Psoas muscle (tissue), 7 donors: ENCODE measurements at regions not wholly inside any gene's neighbourhood (a gene's known extent, or its start where the extent isn't known, plus 50 kb on each side); places are given as distances from the start of the nearest gene placed in this dataset.
"Not testable (repeated sequence)": the region's sequence is repeated elsewhere in the genome, so short reads cannot be mapped to it uniquely, and the experiment has no call there.

ENCODE experiments used
- ATAC-seq, 4 donors: fragments of 200-7000 bp; cut with Tn5 transposase; one replicate each; pipeline ENCODE4 v1.9.1; 2020; ENCODE audit warnings: moderate library complexity in 3 of 4, mild to moderate bottlenecking in 2 of 4
- DNase-seq, 2 donors: peaks; one replicate each; pipeline ENCODE4 v3.0.0-alpha.2; 2020
- H3K27ac ChIP-seq: fragments of 200-600 bp; one replicate; pipeline ENCODE4 v1.8.0; 2022
- H3K27me3 ChIP-seq, 3 donors: fragments of 200-600 bp in 1 of 3; one replicate each; pipeline versions ENCODE4 v1.6.1 to v1.8.0; 2013 to 2022; ENCODE audit warnings: low read length in 2 of 3, mild to moderate bottlenecking in 2 of 3, moderate library complexity in 1 of 3; ENCODE audit not compliant: insufficient read depth in 3 of 3
- H3K36me3 ChIP-seq, 2 donors: fragments of 200-600 bp in 1 of 2; one replicate each; pipeline versions ENCODE4 v1.6.1 to v1.8.0; 2013 to 2022; ENCODE audit warnings: low read depth in 1 of 2, mild to moderate bottlenecking in 1 of 2, moderate library complexity in 1 of 2; ENCODE audit not compliant: insufficient read depth in 1 of 2
- H3K4me1 ChIP-seq: fragments of 200-600 bp; one replicate; pipeline ENCODE4 v1.8.0; 2022
- H3K4me3 ChIP-seq: fragments of 200-600 bp; one replicate; pipeline ENCODE4 v1.8.0; 2022; ENCODE audit warnings: mild to moderate bottlenecking
- H3K9me3 ChIP-seq: fragments of 200-600 bp; one replicate; pipeline ENCODE4 v1.8.0; 2022
- CTCF ChIP-seq: fragments of 200-600 bp; IDR thresholded peaks from one replicate; pipeline ENCODE4 v1.8.0; 2022; ENCODE audit warnings: antibody characterized with exemption
- WGBS, 3 donors: extraction: QIAGEN DNeasy Blood & Tissue Kit; methylation state at CpG; one replicate each; pipeline versions ENCODE4 v1.1.6 to v1.1.7; 2013; 5-methylcytosine and 5-hydroxymethylcytosine counted together
- intact Hi-C, 2 donors: fragments of 100-400 bp; cut with DNase I; formaldehyde crosslinking; loops; one replicate each; pipeline versions ENCODE4 v1.11.0 to v1.14.2; 2022
- donor health status: healthy with polysubstance abuse.
- donor health status: DM: no; HTN: no; CAD: no; lungs with moderate emphysema.
- donor health status: Bipolar disorder and iron deficiency.
- donor health status: healthy.
- donor health status: DM: yes; HTN: yes; CAD: no.
- donor health status: DM: no; HTN: no; CAD: no.
- donor health status: DM: yes; HTN: yes; CAD: no.

DNA sequence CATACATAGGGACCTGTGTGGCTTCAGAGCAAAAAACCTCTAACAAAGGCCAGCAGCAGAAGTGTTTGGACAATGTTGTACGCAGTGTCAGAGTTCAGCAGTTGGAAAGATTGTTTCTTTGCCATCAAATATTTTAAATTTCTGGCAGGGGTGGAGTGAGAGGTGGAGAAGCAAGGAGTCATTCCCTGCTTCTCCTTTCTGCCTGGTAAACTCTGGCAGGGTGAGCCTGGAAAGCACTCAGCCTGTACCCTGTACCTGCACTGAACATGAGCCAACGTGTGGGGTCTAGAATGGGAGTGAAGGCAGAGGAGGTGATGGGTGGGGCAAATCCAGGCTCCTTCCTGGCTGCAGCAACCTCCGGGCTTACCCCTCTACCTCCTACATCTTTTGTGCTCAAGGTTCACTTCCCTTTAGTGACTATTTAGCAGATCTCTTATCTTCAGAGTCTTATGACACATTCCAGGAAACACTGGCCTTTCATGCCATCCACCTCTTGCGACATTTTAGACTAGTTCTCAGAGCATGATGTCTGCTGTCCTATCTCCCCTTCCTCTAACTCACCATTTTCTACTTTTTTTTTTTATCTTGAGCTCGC is 445.0 kb upstream of the PIK3R1 start:
- H3K27ac ChIP-seq = no peak overlapping the region
- TF ChIP-seq CTCF = no peak
- H3K4me3 ChIP-seq = no peak overlapping the region
- H3K36me3 ChIP-seq = no peaks in the 10 kb centered on the region
- no peaks in the 10 kb centered on the region for H3K27me3 ChIP-seq
- ATAC-seq (peak in 2 of 4 donors; percentile 10 to 29), DNase-seq (no peak)
- 72 to 81% (median 75%) methylated on average over 5 of the region's 5 CpGs for WGBS, 3 donors
- H3K4me1 ChIP-seq = peaks cover 42% of the 10 kb centered on the region
- no peaks in the 10 kb centered on the region for H3K9me3 ChIP-seq
- intact Hi-C loops = loop anchor here (5.0 to 10.0 kb wide), 3 partner anchors 37 to 276 kb away; no protein-coding TSS in a partner anchor

GRCh38 chr5:67765697-67766096 is 449.9 kb upstream of the PIK3R1 start:
- Histone ChIP-seq H3K27me3 (no peaks in the 10 kb centered on the region), H3K36me3 (no peaks in the 10 kb centered on the region), H3K9me3 (no peaks in the 10 kb centered on the region), H3K4me1 (no peaks in the 10 kb centered on the region), H3K4me3 (no peak overlapping the region), H3K27ac (no peak overlapping the region)
- ATAC-seq (no peak), DNase-seq (no peak)
- no peak for TF ChIP-seq CTCF
- intact Hi-C loops = no loop called here
- WGBS, 3 donors = 70 to 75% (median 74%) methylated on average over 2 of the region's 2 CpGs

DNA sequence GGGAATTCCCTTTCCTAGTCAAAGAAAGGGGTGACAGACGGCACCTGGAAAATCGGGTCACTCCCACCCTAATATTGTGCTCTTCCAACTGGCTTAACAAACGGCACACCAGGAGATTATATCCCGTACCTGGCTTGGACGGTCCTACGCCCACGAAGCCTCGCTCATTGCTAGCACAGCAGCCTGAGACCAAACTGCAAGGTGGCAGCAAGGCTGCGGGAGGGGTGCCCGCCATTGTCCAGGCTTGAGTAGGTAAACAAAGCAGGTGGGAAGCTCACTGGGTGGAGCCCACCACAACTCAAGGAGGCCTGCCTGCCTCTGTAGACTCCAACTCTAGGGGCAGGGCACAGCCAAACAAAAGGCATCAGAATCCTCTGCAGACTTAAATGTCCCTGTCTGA is 457.8 kb upstream of the PIK3R1 start:
- ATAC-seq, DNase-seq, H3K27ac ChIP-seq, H3K9me3 ChIP-seq, H3K4me3 ChIP-seq, H3K36me3 ChIP-seq, intact Hi-C loops, H3K4me1 ChIP-seq, H3K27me3 ChIP-seq: not testable (repeated sequence)
- WGBS, 3 donors = 96 to 97% (median 97%) methylated on average over 9 to 10 of the region's 10 CpGs

DNA sequence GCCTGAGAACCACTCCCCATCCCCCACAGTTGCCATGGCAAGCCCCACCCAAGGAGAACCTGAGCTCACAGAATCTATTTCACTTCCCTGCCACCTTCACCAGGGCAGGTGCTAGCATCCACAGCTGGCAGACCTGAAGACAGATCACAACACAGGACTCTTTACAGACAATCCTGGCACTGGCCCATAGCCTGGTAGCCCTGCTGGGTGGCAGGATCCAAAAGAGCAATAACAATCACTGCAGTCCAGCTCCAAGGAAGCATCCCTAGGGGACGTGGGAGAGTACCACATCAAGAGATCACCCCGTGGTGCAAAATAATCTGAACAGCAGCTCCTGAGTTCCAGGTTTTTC is 463.2 kb upstream of the PIK3R1 start:
- H3K36me3 ChIP-seq = no peaks in the 10 kb centered on the region
- no peak for DNase-seq
- ATAC-seq = no peak
- no peaks in the 10 kb centered on the region for H3K27me3 ChIP-seq
- no peak for TF ChIP-seq CTCF
- no peaks in the 10 kb centered on the region for H3K4me1 ChIP-seq
- no peak overlapping the region for H3K4me3 ChIP-seq
- H3K9me3 ChIP-seq = no peaks in the 10 kb centered on the region
- 90 to 98% (median 95%) methylated on average over 2 of the region's 2 CpGs for WGBS, 3 donors
- intact Hi-C loops = no loop called here
- no peak overlapping the region for H3K27ac ChIP-seq

GRCh38 chr5:67748165-67748690 is 467.3 kb upstream of the PIK3R1 start:
- intact Hi-C loops = no loop called here

More at GRCh38 chr5:67748165-67748690, 467.3 kb upstream of the PIK3R1 start:
- Histone ChIP-seq H3K36me3 (no peaks in the 10 kb centered on the region), H3K9me3 (peaks cover 6% of the 10 kb centered on the region), H3K4me3 (no peak overlapping the region), H3K4me1 (no peaks in the 10 kb centered on the region), H3K27ac (no peak overlapping the region), H3K27me3 (no peaks in the 10 kb centered on the region)
- DNase-seq = no peak
- no peak for TF ChIP-seq CTCF
- WGBS, 3 donors = 39 to 58% (median 52%) methylated on average over 1 of the region's 1 CpG
- ATAC-seq = no peak
